GM18507 (cell line): ENCODE measurements at regions not wholly inside any gene's neighbourhood (a gene's known extent, or its start where the extent isn't known, plus 50 kb on each side); places are given as distances from the start of the nearest gene placed in this dataset.

Experiments used
- DNase-seq: peaks from one replicate; pipeline ENCODE4 v3.0.0; 2011; ENCODE audit warnings: low read depth; ENCODE audit not compliant: insufficient read length; ENCODE audit errors: extremely low spot score
- FAIRE-seq: peaks from 2 replicates; lab custom pipeline; 2011; peaks lifted over from hg19 to GRCh38; lab: Jason Lieb, UNC

GRCh38 chr20:61130156-61130555 lies 121.9 kb upstream of the CDH4 start:
- no peak for DNase-seq
- no peak for FAIRE-seq

GRCh38 chr20:61131944-61132343 lies 120.1 kb upstream of the CDH4 start:
- DNase-seq (no peak), FAIRE-seq (no peak)

- DNase-seq (no peak), FAIRE-seq (no peak)
These were observed 118.5 kb upstream of the CDH4 start for GRCh38 chr20:61133611-61134010.

GRCh38 chr20:61134296-61135030 lies 117.6 kb upstream of the CDH4 start:
- FAIRE-seq (no peak), DNase-seq (no peak)

- DNase-seq (no peak), FAIRE-seq (no peak)
These were observed 116.8 kb upstream of the CDH4 start for GRCh38 chr20:61135266-61135665.

GRCh38 chr20:61135968-61136367 lies 116.1 kb upstream of the CDH4 start:
- no peak for DNase-seq

GRCh38 chr20:61138566-61138965 lies 113.5 kb upstream of the CDH4 start:
- FAIRE-seq = no peak
- no peak for DNase-seq

More at GRCh38 chr20:61135968-61136367, 116.1 kb upstream of the CDH4 start:
- FAIRE-seq = no peak

- DNase-seq (no peak), FAIRE-seq (no peak)
These were observed 113.0 kb upstream of the CDH4 start for GRCh38 chr20:61139031-61139430.

GRCh38 chr20:61140576-61140975 lies 111.5 kb upstream of the CDH4 start:
- DNase-seq (no peak), FAIRE-seq (no peak)

- FAIRE-seq (no peak), DNase-seq (no peak)
These were observed 106.0 kb upstream of the CDH4 start for GRCh38 chr20:61146023-61146422.

GRCh38 chr20:61149636-61150035 lies 102.4 kb upstream of the CDH4 start:
- DNase-seq = no peak
- FAIRE-seq = no peak

GRCh38 chr20:61157301-61157700 lies 94.8 kb upstream of the CDH4 start:
- DNase-seq = no peak
- FAIRE-seq = no peak

GRCh38 chr20:61159957-61160686 lies 91.9 kb upstream of the CDH4 start:
- FAIRE-seq (no peak), DNase-seq (no peak)

GRCh38 chr20:61161726-61162390 lies 90.2 kb upstream of the CDH4 start:
- FAIRE-seq = no peak
- DNase-seq = no peak

GRCh38 chr20:61162451-61162850 lies 89.6 kb upstream of the CDH4 start:
- no peak for FAIRE-seq
- no peak for DNase-seq

- FAIRE-seq (no peak), DNase-seq (no peak)
These were observed 89.0 kb upstream of the CDH4 start for GRCh38 chr20:61163031-61163430.

- DNase-seq (no peak), FAIRE-seq (no peak)
These were observed 85.7 kb upstream of the CDH4 start for GRCh38 chr20:61166324-61166723.

GRCh38 chr20:61168605-61169004 lies 83.5 kb upstream of the CDH4 start:
- FAIRE-seq (no peak), DNase-seq (no peak)

- no peak for FAIRE-seq
- DNase-seq = no peak
These were observed 82.2 kb upstream of the CDH4 start for GRCh38 chr20:61169874-61170273.

- FAIRE-seq (no peak), DNase-seq (no peak)
These were observed 81.4 kb upstream of the CDH4 start for GRCh38 chr20:61170496-61171320.
